ENCODE measurements at regions not wholly inside any gene's neighbourhood (a gene's known extent, or its start where the extent isn't known, plus 50 kb on each side); places are given as distances from the start of the nearest gene placed in this dataset.

DNA sequence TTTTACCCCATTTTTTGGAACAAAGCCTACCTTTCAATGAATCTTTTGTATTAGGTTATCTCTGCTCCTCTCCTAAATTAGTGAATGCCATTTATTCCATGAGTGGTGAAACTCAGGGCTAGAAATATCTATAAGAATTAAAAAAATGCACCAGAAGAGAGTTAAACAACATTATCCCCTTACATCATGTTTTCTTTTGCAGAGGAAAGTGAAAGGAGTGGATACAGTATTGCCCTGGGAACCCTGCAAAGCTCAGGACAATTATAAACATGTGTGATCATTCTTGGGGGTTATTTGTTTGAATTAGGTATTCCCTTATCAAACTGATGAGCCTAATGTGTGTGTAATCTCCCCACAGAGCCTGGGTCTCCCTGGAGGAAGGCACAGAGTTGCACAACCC lies 559.2 kb downstream of the RNF144A start:
- TF ChIP-seq PAX5 (IDR thresholded peaks at IDR 0.05; ENCODE audit: insufficient read depth, low read length, severe bottlenecking) = no peak
- no peak for TF ChIP-seq TAF1 (IDR thresholded peaks at IDR 0.05; ENCODE audit: low read depth, low read length)
- no peak for TF ChIP-seq POLR2A (IDR thresholded peaks at IDR 0.05; ENCODE audit: low read depth, low read length)
- no peak for TF ChIP-seq POLR2AphosphoS5 (IDR thresholded peaks at IDR 0.05; ENCODE audit: low read depth, low read length)

Measured in GM12891 (cell line).